Dedifferentiated amniotic fluid mesenchymal stem cell (primary cell): ENCODE measurements at regions not wholly inside any gene's neighbourhood (a gene's known extent, or its start where the extent isn't known, plus 50 kb on each side); places are given as distances from the start of the nearest gene placed in this dataset.

Experiments
- DNase-seq: peaks from one replicate; pipeline ENCODE4 v3.0.0-alpha.2; 2016; ENCODE audit errors: extremely low spot score

- no peak for DNase-seq
Measured at GRCh38 chr1:59143811-59144210, 153.1 kb upstream of the FGGY start.

- DNase-seq, result no peak
Measured at GRCh38 chr1:59144959-59145358, 151.9 kb upstream of the FGGY start.

- DNase-seq, result no peak
Measured at GRCh38 chr1:59146056-59146455, 150.8 kb upstream of the FGGY start.

- no peak for DNase-seq
Measured at GRCh38 chr1:59146651-59147358, 150.1 kb upstream of the FGGY start.

- no peak for DNase-seq
Measured at GRCh38 chr1:59149435-59149834, 147.5 kb upstream of the FGGY start.

GRCh38 chr1:59150577-59151386, 146.1 kb upstream of the FGGY start:
- DNase-seq, result peak; percentile 93

- no peak for DNase-seq
Measured at GRCh38 chr1:59151387-59151761, 145.5 kb upstream of the FGGY start.

GRCh38 chr1:59151860-59152259, 145.0 kb upstream of the FGGY start:
- no peak for DNase-seq

GRCh38 chr1:59152511-59152910, 144.4 kb upstream of the FGGY start:
- no peak for DNase-seq

GRCh38 chr1:59154401-59154800, 142.5 kb upstream of the FGGY start:
- DNase-seq, result no peak

- no peak for DNase-seq
Measured at GRCh38 chr1:59155351-59155750, 141.5 kb upstream of the FGGY start.

GRCh38 chr1:59156051-59156450, 140.8 kb upstream of the FGGY start:
- no peak for DNase-seq

GRCh38 chr1:59156526-59157199, 140.2 kb upstream of the FGGY start:
- DNase-seq, result no peak

GRCh38 chr1:59158321-59158720, 138.6 kb upstream of the FGGY start:
- DNase-seq, result no peak

GRCh38 chr1:59159557-59160203, 137.2 kb upstream of the FGGY start:
- no peak for DNase-seq

GRCh38 chr1:59161136-59161535, 135.8 kb upstream of the FGGY start:
- no peak for DNase-seq

- DNase-seq, result no peak
Measured at GRCh38 chr1:59162665-59163064, 134.2 kb upstream of the FGGY start.

GRCh38 chr1:59163268-59164092, 133.4 kb upstream of the FGGY start:
- peak; percentile 89 for DNase-seq

GRCh38 chr1:59164371-59164770, 132.5 kb upstream of the FGGY start:
- DNase-seq, result no peak

GRCh38 chr1:59165353-59165752, 131.5 kb upstream of the FGGY start:
- DNase-seq, result no peak

GRCh38 chr1:59169703-59170102, 127.2 kb upstream of the FGGY start:
- no peak for DNase-seq
